HEK293T (cell line): ENCODE measurements at regions not wholly inside any gene's neighbourhood (a gene's known extent, or its start where the extent isn't known, plus 50 kb on each side); places are given as distances from the start of the nearest gene placed in this dataset.

Experiments
- ARNT ChIP-seq: fragments of 450-650 bp; IDR thresholded peaks from 2 replicates; pipeline ENCODE4 v1.6.1; 2017; ENCODE audit warnings: mild to moderate bottlenecking
- BHLHE40 ChIP-seq: fragments of 450-650 bp; IDR thresholded peaks from 2 replicates; pipeline ENCODE4 v1.6.1; 2016; ENCODE audit warnings: mild to moderate bottlenecking, moderate library complexity, borderline replicate concordance
- FOXK2 ChIP-seq: fragments of 450-650 bp; IDR thresholded peaks from 2 replicates; pipeline ENCODE4 v1.6.1; 2016; ENCODE audit warnings: mild to moderate bottlenecking
- FOXM1 ChIP-seq: fragments of 450-650 bp; IDR thresholded peaks from 2 replicates; pipeline ENCODE4 v1.6.1; 2017; ENCODE audit warnings: mild to moderate bottlenecking, borderline replicate concordance
- HDGF ChIP-seq: fragments of 450-650 bp; IDR thresholded peaks from 2 replicates; pipeline ENCODE4 v1.6.1; 2017; ENCODE audit warnings: antibody characterized with exemption, borderline replicate concordance

DNA sequence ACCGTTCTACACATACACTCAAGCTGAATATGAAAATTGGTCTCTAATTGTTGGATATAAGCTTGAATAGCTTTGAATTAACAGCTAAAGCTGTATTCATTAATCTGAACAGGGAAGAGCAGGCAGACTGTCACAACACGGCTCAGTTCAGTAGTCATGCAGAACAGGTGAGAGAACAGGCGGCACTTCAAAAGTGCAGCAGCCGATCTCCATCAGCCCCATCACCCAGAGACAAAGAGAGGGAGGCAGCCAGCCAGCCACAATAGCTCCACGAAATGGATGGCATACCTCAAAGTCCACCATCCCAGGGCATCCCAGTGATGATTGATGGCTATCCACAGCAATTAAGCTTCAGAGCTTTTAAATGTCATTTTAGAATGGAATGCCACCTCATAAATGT is 419.2 kb downstream of the OLFM4 start:
- TF ChIP-seq FOXM1 (no peak), BHLHE40 (no peak), ARNT (no peak), FOXK2 (no peak), HDGF (no peak)
